Neural cell (in vitro differentiated cells): ENCODE measurements at regions not wholly inside any gene's neighbourhood (a gene's known extent, or its start where the extent isn't known, plus 50 kb on each side); places are given as distances from the start of the nearest gene placed in this dataset.

Experiments used
- H2AFZ ChIP-seq: fragments of 200-600, 300-800 bp; sonication (generic), shearing (Covaris generic); 2 replicates; pipeline ENCODE4 v1.6.0; 2014; ENCODE audit warnings: low read depth, mild to moderate bottlenecking, antibody characterized with exemption, low read length, moderate library complexity
- H3F3A ChIP-seq: fragments of 200-600 bp; shearing (Covaris generic); 2 replicates; pipeline ENCODE4 v1.6.1; 2016; ENCODE audit warnings: mild to moderate bottlenecking, moderate library complexity, mixed read lengths, antibody characterized with exemption, low read length; ENCODE audit not compliant: insufficient read depth, poor library complexity, severe bottlenecking
- H3K27ac ChIP-seq: fragments of 200-600, 300-800 bp; sonication (generic), shearing (Covaris generic); 2 replicates; pipeline ENCODE4 v1.5.1; 2014; ENCODE audit warnings: mild to moderate bottlenecking, low read length, moderate library complexity
- H3K27me3 ChIP-seq: fragments of 300-800, 200-600 bp; sonication (generic), shearing (Covaris generic); 2 replicates; pipeline ENCODE4 v1.6.0; 2014; ENCODE audit warnings: mild to moderate bottlenecking, low read depth, low read length, moderate library complexity; ENCODE audit not compliant: insufficient read depth
- H3K36me3 ChIP-seq: fragments of 300-800, 200-600 bp; sonication (generic), shearing (Covaris generic); 2 replicates; pipeline ENCODE4 v1.5.1; 2014; ENCODE audit warnings: mild to moderate bottlenecking, antibody characterized with exemption, low read length, moderate library complexity; ENCODE audit not compliant: insufficient read depth
- H3K4me2 ChIP-seq: fragments of 300-800, 200-600 bp; sonication (generic), shearing (Covaris generic); 2 replicates; pipeline ENCODE4 v1.6.0; 2014; ENCODE audit warnings: mild to moderate bottlenecking, low read length
- H3K4me3 ChIP-seq: fragments of 300-800, 200-600 bp; sonication (generic), shearing (Covaris generic); 2 replicates; pipeline ENCODE4 v1.5.1; 2014; ENCODE audit warnings: mild to moderate bottlenecking, low read length, moderate library complexity
- H3K79me2 ChIP-seq: fragments of 200-600 bp; shearing (Covaris generic); replicated peaks from 2 replicates; pipeline ENCODE4 v1.6.0; 2014; ENCODE audit warnings: mild to moderate bottlenecking, low read length, moderate library complexity; ENCODE audit not compliant: insufficient read depth
- H3K9ac ChIP-seq: fragments of 300-800, 200-600 bp; sonication (generic), shearing (Covaris generic); 2 replicates; pipeline ENCODE4 v1.6.1; 2016; ENCODE audit warnings: mild to moderate bottlenecking, low read length, mixed read lengths
- H3K9me2 ChIP-seq: fragments of 200-600 bp; shearing (Covaris generic); 2 replicates; pipeline ENCODE4 v1.6.1; 2016; ENCODE audit warnings: mild to moderate bottlenecking, low read length, mixed read lengths; ENCODE audit not compliant: insufficient read depth
- H3K9me3 ChIP-seq: fragments of 200-600, 300-800 bp; sonication (generic), shearing (Covaris generic); 2 replicates; pipeline ENCODE4 v1.6.1; 2016; ENCODE audit warnings: mild to moderate bottlenecking, mixed run types, low read length, moderate library complexity, mixed read lengths
- H4K20me1 ChIP-seq: fragments of 200-600 bp; shearing (Covaris generic); 2 replicates; pipeline ENCODE4 v1.6.1; 2016; ENCODE audit warnings: mild to moderate bottlenecking, mixed run types; ENCODE audit not compliant: insufficient read depth
- CTCF ChIP-seq: fragments of 450-650 bp; IDR thresholded peaks from 2 replicates; pipeline ENCODE4 v1.5.1; 2014; ENCODE audit warnings: antibody characterized with exemption, mild to moderate bottlenecking, moderate library complexity; ENCODE audit not compliant: poor library complexity, severe bottlenecking
- EP300 ChIP-seq: fragments of 450-650 bp; conservative IDR thresholded peaks from 2 replicates; pipeline ENCODE4 v1.6.1; 2014; ENCODE audit warnings: antibody characterized with exemption, mild to moderate bottlenecking, moderate library complexity; ENCODE audit not compliant: poor library complexity, severe bottlenecking
- EZH2 ChIP-seq: fragments of 200-600, 300-800 bp; shearing (Covaris generic), sonication (generic); IDR thresholded peaks from 2 replicates; pipeline ENCODE4 v1.6.1; 2014; ENCODE audit warnings: antibody characterized with exemption, low read length, borderline replicate concordance, mild to moderate bottlenecking; ENCODE audit not compliant: insufficient read depth, poor library complexity, severe bottlenecking
- MXI1 ChIP-seq: fragments of 450-650 bp; conservative IDR thresholded peaks from 2 replicates; pipeline ENCODE4 v1.6.1; 2014; ENCODE audit warnings: antibody characterized with exemption, mild to moderate bottlenecking; ENCODE audit not compliant: poor library complexity, severe bottlenecking
- POLR2AphosphoS5 ChIP-seq: IDR thresholded peaks from 2 replicates; pipeline ENCODE4 v1.6.1; 2012
- RAD21 ChIP-seq: fragments of 450-650 bp; conservative IDR thresholded peaks from 2 replicates; pipeline ENCODE4 v1.6.1; 2014; ENCODE audit warnings: antibody characterized with exemption, mild to moderate bottlenecking, moderate library complexity
- REST ChIP-seq: IDR thresholded peaks from 2 replicates; pipeline ENCODE4 v1.6.1; 2012; ENCODE audit warnings: borderline replicate concordance
- SMC3 ChIP-seq: fragments of 450-650 bp; conservative IDR thresholded peaks from 2 replicates; pipeline ENCODE4 v1.6.1; 2014; ENCODE audit warnings: antibody characterized with exemption, mild to moderate bottlenecking, moderate library complexity; ENCODE audit not compliant: poor library complexity
- TAF1 ChIP-seq: IDR thresholded peaks from 2 replicates; pipeline ENCODE4 v1.6.1; 2012; ENCODE audit warnings: low read depth

DNA sequence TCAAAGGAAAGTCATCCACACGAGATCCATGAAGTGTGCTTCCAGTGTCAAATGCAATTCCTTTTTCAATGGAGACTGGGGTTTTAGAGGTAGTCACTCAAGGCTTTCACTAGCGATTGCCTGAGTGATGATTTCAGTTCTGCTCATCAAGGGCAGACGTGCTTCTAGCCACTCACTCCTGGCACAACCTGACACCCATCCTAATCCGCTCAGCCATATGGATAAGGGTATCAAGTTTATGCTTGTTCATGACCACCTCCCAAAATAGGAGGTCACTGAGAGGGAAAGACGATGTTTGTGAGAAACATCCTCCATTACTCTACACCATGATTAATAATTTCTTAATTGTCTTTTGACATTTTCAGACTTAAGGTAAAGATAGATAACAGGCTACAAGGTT lies 91.3 kb upstream of the HEY2 start:
- no peaks in the 10 kb centered on the region for H3K36me3 ChIP-seq
- H3K27me3 ChIP-seq: no peaks in the 10 kb centered on the region
- no peak overlapping the region for H3K4me3 ChIP-seq
- H3K9me2 ChIP-seq: no peaks in the 10 kb centered on the region
- no peaks in the 10 kb centered on the region for H3K9me3 ChIP-seq
- H3K79me2 ChIP-seq: no peaks in the 10 kb centered on the region
- H3K27ac ChIP-seq: no peak overlapping the region
- no peaks in the 10 kb centered on the region for H4K20me1 ChIP-seq
- no peak overlapping the region for H3K4me2 ChIP-seq
- TF ChIP-seq EZH2 (no peak), SMC3 (no peak), CTCF (no peak), RAD21 (no peak), POLR2AphosphoS5 (no peak), REST (no peak), MXI1 (no peak), EP300 (no peak), TAF1 (no peak)
- no peak overlapping the region for H3K9ac ChIP-seq
- no peaks in the 10 kb centered on the region for H3F3A ChIP-seq
- H2AFZ ChIP-seq: no peak overlapping the region

- Histone ChIP-seq H4K20me1 (no peaks in the 10 kb centered on the region), H3K4me2 (no peak overlapping the region), H3K36me3 (no peaks in the 10 kb centered on the region), H3K9me3 (no peaks in the 10 kb centered on the region), H3K27me3 (no peaks in the 10 kb centered on the region), H3K4me3 (no peak overlapping the region), H3K9me2 (no peaks in the 10 kb centered on the region), H3K27ac (no peak overlapping the region), H3K9ac (no peak overlapping the region), H3K79me2 (no peaks in the 10 kb centered on the region), H3F3A (no peaks in the 10 kb centered on the region), H2AFZ (no peak overlapping the region)
- TF ChIP-seq MXI1 (no peak), EP300 (no peak), EZH2 (no peak), CTCF (no peak), REST (no peak), TAF1 (no peak)
Observed at GRCh38 chr6:125658759-125659431, 90.5 kb upstream of the HEY2 start.
